ENCODE measurements at regions not wholly inside any gene's neighbourhood (a gene's known extent, or its start where the extent isn't known, plus 50 kb on each side); places are given as distances from the start of the nearest gene placed in this dataset.

GRCh38 chr12:91687052-91688017 lies 458.3 kb downstream of the BTG1 start:
- no peaks in the 10 kb centered on the region for H3K36me3 ChIP-seq
- WGBS, 2 donors (ENCODE audit: low coverage in 1 of 2): 76 to 97% methylated on average over 3 of the region's 3 CpGs
- no peaks in the 10 kb centered on the region for H3K27me3 ChIP-seq
- no peaks in the 10 kb centered on the region for H3K4me1 ChIP-seq
- no peak for ATAC-seq
- no peak overlapping the region for H3K27ac ChIP-seq
- no peaks in the 10 kb centered on the region for H3K9me3 ChIP-seq
- no peak overlapping the region for H3K4me3 ChIP-seq
- TF ChIP-seq EP300 (IDR thresholded peaks at IDR 0.05) (no peak), POLR2A (IDR thresholded peaks at IDR 0.05) (no peak)
- TF ChIP-seq, protein P1, sequence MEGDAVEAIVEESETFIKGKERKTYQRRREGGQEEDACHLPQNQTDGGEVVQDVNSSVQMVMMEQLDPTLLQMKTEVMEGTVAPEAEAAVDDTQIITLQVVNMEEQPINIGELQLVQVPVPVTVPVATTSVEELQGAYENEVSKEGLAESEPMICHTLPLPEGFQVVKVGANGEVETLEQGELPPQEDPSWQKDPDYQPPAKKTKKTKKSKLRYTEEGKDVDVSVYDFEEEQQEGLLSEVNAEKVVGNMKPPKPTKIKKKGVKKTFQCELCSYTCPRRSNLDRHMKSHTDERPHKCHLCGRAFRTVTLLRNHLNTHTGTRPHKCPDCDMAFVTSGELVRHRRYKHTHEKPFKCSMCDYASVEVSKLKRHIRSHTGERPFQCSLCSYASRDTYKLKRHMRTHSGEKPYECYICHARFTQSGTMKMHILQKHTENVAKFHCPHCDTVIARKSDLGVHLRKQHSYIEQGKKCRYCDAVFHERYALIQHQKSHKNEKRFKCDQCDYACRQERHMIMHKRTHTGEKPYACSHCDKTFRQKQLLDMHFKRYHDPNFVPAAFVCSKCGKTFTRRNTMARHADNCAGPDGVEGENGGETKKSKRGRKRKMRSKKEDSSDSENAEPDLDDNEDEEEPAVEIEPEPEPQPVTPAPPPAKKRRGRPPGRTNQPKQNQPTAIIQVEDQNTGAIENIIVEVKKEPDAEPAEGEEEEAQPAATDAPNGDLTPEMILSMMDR (IDR thresholded peaks at IDR 0.05): no peak

DNA sequence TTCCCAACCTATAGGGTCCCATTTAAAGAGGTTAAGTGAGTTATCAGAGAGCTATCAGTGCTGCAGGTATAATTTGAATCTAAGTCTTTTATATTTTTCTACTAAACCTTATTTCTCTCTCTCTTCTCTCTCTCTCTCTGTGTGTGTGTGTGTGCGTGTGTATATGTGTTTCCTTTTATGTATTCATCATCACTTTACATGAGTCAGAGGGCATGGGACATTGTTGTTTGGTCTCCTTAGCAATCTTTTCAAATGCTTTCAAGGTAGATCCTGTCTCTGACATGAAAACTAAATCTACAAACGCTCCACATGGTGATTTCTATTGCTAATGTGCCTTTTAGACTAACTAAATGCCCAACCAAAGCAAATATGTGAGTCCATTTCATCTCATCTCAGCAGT lies 459.7 kb downstream of the BTG1 start:
- ATAC-seq: no peak
- no peaks in the 10 kb centered on the region for H3K9me3 ChIP-seq
- no peak for TF ChIP-seq EP300 (IDR thresholded peaks at IDR 0.05)
- no peak for TF ChIP-seq POLR2AphosphoS5 (IDR thresholded peaks at IDR 0.05)
- TF ChIP-seq, protein P1 (IDR thresholded peaks at IDR 0.05): no peak
- TF ChIP-seq POLR2A (IDR thresholded peaks at IDR 0.05): no peak
- no peaks in the 10 kb centered on the region for H3K27me3 ChIP-seq
- H3K4me3 ChIP-seq: no peak overlapping the region
- H3K36me3 ChIP-seq: no peaks in the 10 kb centered on the region
- H3K27ac ChIP-seq: no peak overlapping the region
- WGBS, 2 donors (ENCODE audit: low coverage in 1 of 2): 51 to 60% methylated on average over 2 of the region's 2 CpGs
- H3K4me1 ChIP-seq: no peaks in the 10 kb centered on the region

DNA sequence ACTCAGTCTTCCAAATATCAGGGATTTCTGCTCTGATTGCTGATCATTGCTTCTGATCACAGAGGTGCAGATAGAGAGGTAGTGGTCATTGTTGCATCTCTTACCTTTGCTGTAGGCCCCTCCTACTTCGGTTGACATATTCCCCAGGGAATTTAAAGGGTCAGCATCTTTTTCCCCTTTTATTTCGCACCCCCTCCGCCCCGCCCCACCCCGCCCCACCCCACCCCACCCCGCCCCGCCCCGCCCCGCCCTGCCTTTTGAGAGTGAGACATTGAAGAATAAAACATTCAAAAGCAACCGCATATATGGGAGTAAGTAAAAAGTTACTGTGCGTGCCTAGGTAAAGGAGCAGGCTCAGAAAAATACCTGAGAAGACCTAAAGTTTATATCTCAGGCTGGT lies 463.9 kb downstream of the BTG1 start:
- Histone ChIP-seq H3K36me3 (no peaks in the 10 kb centered on the region), H3K4me1 (no peaks in the 10 kb centered on the region), H3K27ac (no peak overlapping the region), H3K4me3 (no peak overlapping the region), H3K9me3 (no peaks in the 10 kb centered on the region), H3K27me3 (no peaks in the 10 kb centered on the region)
- no peak for ATAC-seq
- 63% methylated on average over 1 of the region's 11 CpGs; no CpG with 5 or more reads in 1 of the 2 donors for WGBS, 2 donors (ENCODE audit: low coverage in 1 of 2)
- TF ChIP-seq, protein P1 (IDR thresholded peaks at IDR 0.05): no peak
- no peak for TF ChIP-seq POLR2AphosphoS5 (IDR thresholded peaks at IDR 0.05)
- no peak for TF ChIP-seq EP300 (IDR thresholded peaks at IDR 0.05)
- TF ChIP-seq POLR2A (IDR thresholded peaks at IDR 0.05): no peak

DNA sequence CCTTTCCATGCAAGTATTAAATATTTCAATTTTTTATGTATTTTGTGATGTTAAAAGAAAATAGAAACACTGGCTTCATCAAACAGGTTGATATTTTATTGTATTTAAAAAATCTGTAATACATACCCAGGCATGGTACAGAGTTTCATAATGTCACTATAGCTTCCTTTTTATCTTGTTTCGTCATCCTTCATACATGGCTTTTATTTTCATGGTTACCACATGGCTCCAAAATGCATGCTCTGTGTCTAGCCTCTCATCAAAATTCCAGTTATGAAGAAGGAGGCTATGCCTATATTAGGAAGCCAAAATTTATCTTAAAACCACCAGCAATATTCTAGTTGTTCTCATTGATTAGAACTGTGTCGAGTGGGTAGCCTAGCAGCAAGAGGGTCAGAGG lies 464.8 kb downstream of the BTG1 start:
- Histone ChIP-seq H3K4me1 (no peaks in the 10 kb centered on the region), H3K27me3 (no peaks in the 10 kb centered on the region), H3K27ac (no peak overlapping the region), H3K9me3 (no peaks in the 10 kb centered on the region), H3K4me3 (no peak overlapping the region), H3K36me3 (no peaks in the 10 kb centered on the region)
- TF ChIP-seq POLR2AphosphoS5 (IDR thresholded peaks at IDR 0.05) (no peak), POLR2A (IDR thresholded peaks at IDR 0.05) (no peak), EP300 (IDR thresholded peaks at IDR 0.05) (no peak)
- TF ChIP-seq, protein P1 (IDR thresholded peaks at IDR 0.05): no peak
- 73 to 83% methylated on average over 2 of the region's 2 CpGs for WGBS, 2 donors (ENCODE audit: low coverage in 1 of 2)
- no peak for ATAC-seq

DNA sequence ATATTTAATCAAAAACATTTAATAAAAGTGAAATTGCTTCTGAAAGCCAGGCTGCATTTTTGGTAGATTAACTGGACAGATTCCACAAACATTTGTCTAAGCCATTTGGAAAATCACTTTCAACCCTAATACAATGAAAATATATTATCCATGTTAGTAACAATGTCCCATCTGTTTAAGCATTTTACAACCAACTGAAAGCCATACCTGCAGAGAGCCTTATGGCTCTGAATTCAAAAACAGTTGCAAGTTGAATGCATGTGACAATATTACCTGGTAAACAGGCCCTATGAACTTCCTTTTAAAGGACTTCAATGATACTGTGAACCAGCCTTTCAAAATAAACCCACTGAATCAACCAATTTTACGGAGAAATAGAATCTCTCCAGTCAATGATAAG lies 468.1 kb downstream of the BTG1 start:
- Histone ChIP-seq H3K4me1 (no peaks in the 10 kb centered on the region), H3K36me3 (no peaks in the 10 kb centered on the region), H3K9me3 (no peaks in the 10 kb centered on the region), H3K27me3 (no peaks in the 10 kb centered on the region), H3K27ac (no peak overlapping the region), H3K4me3 (no peak overlapping the region)
- no peak for ATAC-seq
- WGBS, 2 donors (ENCODE audit: low coverage in 1 of 2): 83 to 93% methylated on average over 1 of the region's 1 CpG
- no peak for TF ChIP-seq POLR2A (IDR thresholded peaks at IDR 0.05)
- no peak for TF ChIP-seq POLR2AphosphoS5 (IDR thresholded peaks at IDR 0.05)
- no peak for TF ChIP-seq EP300 (IDR thresholded peaks at IDR 0.05)
- TF ChIP-seq, protein P1 (IDR thresholded peaks at IDR 0.05): no peak
